ENCODE measurements at regions not wholly inside any gene's neighbourhood (a gene's known extent, or its start where the extent isn't known, plus 50 kb on each side); places are given as distances from the start of the nearest gene placed in this dataset.
"Not testable (repeated sequence)": the region's sequence is repeated elsewhere in the genome, so short reads cannot be mapped to it uniquely, and the experiment has no call there.

DNA sequence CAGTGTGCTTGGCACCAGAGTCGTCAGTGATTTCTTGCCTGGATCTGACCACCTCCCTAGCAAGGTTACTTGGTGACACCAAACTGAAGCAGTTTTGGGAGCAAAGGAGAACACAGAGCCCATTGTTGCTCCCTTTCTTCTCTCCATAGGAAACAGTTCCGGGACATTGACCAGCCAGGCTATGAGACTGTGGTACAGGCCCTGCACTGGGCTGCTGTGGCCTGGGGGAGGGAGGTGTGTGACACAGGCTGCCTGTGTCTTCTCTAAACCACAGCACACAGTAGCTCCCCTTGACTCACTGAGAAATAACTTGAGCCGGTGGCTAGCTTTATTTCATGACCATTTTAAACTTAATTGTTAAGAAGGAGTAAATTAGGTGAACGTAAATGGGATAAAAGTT, 214.8 kb upstream of the UBL3 start:
- no peak for DNase-seq (ENCODE audit: low read depth)

DNA sequence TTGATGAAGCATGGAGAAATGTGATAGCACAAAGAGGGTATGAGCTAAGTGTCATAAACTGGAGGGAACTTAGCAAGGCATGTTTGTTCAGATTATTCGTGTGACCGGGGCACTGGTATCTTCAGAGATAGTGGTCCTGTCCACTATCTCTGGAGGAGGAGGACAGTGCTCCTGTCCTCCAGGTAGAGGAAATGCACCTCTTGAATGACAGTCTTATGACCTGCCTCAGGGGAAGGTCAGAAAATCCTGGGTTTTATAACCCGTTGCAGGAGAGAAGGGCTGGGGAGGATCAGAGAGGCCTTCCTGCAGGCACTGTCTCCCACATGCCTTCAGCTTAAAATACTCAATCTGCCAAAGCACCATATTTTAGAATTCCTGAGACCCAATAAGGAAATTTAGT, 213.5 kb upstream of the UBL3 start:
- no peak for DNase-seq (ENCODE audit: low read depth)

DNA sequence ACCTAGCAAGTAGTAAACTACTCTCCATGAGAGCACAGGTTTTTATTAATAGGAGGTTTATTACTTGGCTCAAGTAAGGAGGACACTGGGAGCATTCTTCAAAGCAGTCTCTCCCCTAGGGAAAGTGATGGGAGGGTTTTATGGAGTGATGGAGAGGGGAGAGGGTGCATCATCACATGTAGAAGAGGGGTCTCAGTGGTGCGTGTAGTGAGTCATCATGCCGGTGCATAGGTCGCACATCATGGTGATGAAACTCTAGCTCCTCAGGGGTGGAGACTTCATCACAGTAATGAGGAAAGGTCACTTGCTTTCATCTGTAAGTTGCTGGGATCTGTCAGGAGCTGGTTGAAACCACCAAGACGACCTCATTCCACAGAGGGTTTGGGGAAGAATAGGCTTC, 210.8 kb upstream of the UBL3 start:
- no peak for DNase-seq (ENCODE audit: low read depth)

DNA sequence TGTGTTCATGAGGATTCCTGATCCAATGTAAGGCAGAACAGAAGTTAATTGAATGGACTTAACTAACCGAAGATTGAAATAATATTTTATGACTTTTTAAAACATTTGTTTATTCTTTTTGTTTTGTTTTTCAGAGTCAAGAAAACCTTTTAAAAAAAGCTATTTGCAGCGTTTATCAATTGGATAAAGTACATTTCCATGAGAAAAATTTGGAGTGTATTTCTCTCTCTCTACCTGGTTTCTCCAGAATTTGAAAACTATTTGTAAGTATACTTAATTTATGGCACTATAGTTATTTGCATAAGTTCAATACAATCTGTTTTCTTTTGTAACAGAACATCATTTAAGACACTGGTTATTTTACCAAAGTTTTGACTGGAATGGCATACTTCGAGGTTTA, 208.0 kb upstream of the UBL3 start:
- no peak for DNase-seq (ENCODE audit: low read depth)

DNA sequence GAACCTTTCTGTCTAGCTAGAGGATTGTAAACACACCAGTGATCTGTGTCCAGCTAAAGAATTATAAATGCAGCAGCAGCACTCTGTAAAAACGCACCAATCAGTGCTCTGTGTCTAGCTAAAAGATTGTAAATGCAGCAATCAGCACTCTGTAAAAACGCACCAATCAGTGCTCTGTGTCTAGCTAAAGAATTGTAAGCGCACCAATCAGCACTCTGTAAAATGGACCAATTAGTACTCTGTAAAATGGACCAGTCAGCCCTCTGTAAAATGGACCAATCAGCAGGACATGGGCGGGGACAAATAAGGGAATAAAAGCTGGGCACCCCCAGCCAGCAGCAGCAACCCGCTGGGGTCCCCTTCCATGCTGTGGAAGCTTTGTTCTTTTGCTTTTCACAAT, 204.1 kb upstream of the UBL3 start:
- not testable (repeated sequence) for DNase-seq (ENCODE audit: low read depth)

DNA sequence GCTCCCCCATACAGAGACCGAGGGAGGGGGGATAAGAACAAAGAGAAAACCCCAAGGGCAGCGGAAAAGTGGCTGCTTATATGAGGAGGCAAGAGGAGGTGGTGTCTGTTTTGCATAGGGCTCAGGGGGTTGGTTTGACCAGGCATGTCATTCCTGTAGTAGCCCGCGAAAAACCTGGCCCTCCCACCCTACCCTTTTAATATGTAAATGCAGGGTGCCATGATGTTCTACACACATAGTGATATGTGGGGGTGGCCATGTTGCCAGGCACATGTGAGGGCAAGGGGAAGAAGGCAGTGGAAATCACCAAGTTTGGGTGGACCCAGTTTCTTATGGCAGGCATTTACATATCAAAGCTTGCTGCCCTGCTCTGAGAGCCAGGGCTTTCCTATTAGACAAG, 203.5 kb upstream of the UBL3 start:
- DNase-seq (ENCODE audit: low read depth) = no peak

DNA sequence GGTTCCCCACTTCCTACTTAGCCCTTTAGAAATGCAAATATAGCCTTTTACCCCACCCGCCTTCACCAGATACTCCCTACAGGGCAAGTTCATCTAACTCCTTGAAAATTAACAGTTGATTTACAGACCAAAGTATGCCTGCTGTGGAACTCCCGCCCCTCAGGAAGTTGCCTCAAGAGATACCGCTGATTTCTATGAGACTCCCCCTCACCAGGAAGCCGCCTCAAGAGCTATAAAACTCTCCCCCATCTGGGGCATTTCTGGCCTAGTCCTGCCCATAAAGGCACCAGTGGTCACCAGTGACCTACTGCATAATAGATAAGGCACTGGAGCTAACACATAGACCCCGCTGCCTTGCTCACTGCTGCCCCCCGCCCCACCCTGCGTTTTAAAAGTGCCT, 201.7 kb upstream of the UBL3 start:
- DNase-seq (ENCODE audit: low read depth) = no peak

DNA sequence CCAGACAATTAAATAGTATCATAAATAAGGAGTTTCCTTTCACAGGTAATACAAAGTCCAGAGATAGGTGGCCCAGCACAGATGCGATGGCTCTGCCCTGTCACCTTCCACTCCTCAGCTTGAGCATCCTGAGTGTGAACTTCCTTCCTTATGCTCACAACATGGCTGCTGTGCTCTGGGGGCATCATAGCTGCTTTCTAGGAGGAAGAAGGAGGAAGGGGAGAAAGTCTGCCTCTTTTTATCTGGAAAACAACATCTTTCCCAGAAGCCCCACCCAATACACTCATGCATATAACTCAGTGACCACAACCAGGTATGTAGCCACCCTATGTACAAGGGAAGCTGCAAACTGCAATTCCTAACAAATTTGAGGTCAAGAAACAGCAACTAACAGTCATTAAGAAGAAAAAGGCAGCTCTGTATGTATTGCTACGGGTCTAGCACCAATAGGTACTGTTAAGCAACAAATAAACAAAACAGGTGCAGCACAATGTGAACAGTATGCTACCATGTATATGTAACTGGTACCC, 201.2 kb upstream of the UBL3 start:
- DNase-seq (ENCODE audit: low read depth) = no peak

DNA sequence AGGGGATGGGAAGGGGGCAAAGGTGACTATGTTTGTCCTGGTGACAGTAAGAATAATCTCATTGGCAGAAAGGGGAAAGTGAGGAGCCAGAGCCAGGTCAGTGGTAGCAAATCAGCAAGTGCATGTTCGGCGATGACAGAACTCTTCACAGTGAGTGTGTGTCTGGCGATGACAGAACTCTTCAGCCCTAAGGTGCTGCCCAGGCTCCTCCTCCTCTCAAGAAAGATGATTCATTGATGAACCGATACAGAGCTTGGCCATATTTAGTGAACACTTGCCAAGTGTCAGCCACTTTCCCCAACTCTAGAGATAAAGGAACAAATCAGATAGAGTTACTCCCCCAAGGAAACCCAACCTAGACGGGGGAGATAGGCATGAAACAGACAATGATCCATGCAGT, 199.3 kb upstream of the UBL3 start:
- no peak for DNase-seq (ENCODE audit: low read depth)

DNA sequence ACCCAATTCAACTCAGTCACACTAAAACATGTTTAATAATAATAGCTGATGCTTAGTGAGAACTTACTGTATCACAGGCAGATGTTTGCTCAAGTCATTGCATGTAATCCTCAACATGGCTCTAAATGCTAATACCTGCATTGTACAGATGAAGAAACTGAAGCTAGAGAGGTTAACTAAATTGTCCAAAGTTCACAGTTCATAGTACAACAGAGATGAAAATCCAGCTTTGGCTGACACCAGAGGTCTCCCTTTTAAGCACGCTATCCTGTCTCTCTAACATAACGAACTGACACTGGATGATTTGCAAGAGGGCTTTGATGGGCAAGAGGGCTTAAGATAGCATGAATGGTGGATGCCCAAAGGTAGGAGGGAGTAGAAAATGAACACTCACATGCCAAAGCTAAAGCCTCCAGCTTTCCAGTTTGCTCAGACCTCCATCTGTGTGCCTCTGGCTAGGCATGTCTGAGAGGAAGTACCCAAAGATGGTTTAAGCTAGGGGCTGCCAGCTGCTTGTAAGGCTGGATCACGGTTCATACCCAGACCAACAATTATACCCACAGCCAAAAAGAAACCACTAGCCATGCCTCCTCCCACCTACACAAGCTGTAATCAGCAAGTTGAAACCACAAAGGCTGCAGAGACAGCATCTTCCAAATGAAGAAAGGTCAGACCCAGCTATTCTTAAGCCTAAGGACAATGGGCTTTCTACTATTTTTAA, 196.9 kb upstream of the UBL3 start:
- no peak for DNase-seq (ENCODE audit: low read depth)

DNA sequence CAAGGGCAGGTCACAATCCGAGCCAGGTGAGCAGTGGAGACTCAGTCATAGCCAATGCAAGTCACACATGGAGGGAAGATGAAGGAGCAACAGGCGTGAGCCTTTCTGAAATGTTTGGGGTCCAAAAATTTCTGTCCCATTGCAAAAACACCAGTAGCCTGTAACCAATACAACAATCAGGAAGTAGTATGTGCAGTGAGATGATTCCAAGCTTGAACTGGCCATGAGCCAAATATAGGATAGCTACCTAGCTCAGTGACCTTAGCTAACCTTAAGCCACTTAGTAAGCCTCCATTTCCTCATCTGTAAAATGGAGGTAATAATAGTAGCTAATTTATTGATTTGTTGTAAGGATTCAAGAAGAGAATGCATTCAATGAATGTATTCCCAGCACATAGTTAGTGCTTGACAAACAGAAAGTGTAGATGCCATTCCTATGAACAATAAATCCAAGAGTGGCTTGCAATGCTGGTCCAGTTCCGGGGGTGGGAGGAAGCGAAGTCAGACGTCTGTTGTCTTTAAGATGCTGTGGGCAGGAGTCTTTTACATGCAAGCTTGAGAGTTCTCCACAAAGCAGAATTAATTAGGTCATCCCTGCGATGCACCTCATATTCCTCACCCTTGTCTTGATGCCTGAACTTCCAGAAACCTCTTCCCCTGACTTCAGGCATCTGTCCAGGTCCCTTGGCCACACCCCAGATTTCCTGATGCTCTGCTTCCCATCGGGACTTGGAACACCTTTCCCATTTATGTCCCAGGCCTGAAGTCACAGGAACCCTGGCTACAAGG, 195.7 kb upstream of the UBL3 start:
- peak; percentile 88 for DNase-seq (ENCODE audit: low read depth)

DNA sequence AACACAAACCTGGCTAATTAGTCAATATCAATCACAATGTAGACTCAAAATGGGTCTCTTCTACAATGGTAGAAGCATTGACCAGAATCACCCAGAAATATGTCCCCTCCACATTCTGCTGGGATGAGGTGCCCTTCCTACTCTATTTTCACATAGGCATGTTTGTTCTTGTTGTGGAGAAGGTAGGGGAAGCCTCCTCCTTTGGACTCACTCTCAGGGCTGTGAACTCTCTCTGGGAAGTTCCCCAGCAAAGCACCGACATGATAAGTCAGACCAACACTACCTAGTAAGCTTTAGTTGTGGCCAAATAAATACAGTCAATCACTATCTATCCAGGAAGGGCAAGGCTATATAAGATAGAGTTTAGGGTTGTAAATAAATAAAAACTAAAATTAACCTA, 194.5 kb upstream of the UBL3 start:
- no peak for DNase-seq (ENCODE audit: low read depth)

DNA sequence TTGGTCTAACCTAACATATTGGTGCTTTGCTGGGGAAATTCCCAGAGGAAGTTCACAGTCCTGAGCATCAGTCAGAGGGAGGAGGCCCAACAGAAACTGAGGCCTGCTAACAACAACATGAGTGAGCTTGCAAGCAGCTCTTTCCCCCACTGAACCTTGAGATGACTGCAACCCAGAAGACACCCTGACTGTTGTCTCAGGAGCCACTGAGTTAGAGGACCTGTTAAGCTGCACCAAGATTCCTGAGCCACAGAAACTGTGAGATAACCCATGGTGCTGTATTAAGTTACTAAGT, 193.2 kb upstream of the UBL3 start:
- no peak for DNase-seq (ENCODE audit: low read depth)

DNA sequence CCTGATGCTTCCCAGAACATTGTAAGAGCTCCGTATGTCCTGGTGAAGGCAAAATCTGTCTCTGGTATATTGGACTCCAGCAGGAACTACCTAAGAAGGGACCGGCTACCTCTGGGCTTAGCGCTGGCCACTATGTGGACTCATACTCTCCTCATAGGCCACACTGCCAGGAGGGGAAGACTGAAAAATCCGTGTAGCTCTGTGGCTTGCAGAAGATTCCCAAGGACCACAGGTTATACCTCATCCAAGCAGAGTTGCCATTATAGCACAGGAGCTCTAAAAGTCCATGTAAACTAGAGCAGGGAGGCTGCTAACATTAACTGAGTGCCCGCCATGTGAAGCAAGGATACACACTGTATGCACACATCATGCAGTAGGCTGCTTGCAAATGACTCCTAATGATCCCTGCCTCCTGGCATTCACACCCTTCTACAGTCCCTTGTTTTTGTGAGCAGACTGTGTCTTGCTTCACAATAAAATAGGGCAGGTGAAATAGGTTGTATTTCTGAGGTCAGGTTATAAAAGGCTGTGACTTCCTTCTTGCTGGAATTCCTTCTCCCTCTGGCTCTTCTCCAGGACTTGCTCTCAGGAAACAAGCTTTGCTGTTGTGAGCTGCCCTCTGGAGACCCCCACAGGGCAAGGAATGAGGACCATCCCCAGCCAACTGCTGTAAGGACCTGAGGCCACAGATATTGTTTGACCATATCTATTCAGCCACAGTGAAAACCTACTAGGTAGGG, 192.6 kb upstream of the UBL3 start:
- DNase-seq (ENCODE audit: low read depth) = no peak

DNA sequence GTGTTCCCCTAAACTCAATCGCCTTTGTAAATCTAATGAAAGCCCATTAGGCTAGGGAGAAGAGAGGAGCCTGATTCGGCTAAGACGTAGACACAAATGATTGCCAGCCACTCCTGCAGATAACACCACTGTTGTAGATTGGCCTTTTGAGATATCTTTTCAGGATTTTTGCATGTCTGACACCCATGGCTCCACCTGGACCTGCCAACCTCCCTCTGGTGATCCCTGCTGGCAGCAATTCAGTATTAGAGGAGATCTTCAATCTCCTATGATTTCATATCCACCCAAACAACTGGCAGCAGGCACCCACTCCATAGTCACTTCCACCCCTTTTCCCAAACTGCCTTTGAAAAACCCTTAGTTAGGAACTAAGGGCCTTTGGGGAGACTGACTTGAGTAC, 191.9 kb upstream of the UBL3 start:
- no peak for DNase-seq (ENCODE audit: low read depth)

DNA sequence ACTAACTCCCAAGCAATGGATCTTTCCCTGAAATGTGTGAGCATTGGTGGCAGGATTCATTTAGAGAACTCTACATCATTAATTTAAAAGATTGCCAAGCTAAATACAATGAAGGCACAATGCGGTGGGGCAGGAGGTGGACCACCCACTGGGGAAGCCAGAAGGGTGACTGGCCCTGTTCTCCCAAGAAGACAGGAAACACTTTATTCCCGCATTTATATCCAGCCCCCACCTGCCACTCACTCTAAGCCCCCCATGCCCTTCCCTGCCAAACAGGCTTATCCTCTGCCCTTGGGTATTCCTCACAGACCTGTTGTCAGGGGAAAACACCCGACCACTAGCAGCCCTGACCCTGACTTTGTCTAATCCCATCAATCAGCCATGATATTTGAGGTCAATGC, 189.1 kb upstream of the UBL3 start:
- no peak for DNase-seq (ENCODE audit: low read depth)

DNA sequence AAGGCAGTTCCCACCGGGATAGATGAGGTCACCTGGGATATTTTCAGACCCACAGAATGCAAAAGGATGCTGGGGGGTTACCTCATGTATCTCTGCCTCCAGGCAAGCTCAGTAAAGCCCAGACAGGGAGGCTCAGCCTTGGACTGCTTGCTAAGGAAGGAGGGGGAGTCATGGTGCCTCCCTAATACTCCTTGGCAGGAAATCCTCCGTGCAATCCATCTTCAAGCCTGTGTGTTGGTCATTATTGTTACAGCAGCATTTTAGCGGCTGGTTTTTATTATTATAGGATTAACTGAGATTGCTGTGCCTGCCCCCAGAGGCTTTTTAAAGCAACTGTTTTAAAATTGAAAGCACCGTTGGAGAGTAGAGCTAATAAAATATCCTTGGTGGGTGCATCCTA, 188.5 kb upstream of the UBL3 start:
- DNase-seq (ENCODE audit: low read depth) = no peak

DNA sequence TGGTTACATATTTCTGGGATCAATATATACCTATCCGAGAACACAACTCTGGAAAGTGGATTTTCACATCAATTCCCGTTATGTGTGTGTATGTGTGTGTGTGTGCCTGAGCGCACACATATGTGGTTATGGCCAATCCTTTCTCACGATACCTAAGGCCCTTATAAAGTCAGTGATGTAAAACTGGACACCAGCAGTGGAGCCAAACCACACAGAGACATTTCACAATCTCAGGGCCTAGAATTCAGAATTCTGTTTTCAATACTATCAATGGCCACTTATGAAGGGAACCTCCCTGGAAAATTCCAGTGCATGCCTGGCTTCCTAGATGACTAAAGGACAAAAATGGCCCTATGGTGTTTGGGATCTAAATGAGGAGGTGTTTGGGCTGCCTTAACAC, 187.3 kb upstream of the UBL3 start:
- DNase-seq (ENCODE audit: low read depth) = no peak

DNA sequence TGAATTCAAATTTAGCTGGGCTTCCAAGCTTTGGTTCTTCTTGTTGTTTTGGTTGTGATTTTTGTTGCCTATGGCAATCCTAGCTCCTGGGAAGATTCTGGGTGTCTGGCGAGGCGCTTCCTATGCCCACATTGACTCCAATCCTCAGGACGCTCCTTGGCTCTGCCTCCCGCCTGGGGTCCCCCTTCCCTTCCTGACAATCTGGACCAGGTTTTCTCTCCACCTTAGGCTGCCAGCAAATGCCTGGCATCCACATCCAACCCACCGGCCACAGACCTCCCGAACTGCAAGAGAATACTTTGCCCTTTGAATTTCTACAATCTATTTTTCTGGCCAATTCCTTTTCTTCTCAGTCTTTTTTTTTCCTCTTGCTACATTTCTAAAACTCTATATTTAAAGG, 186.9 kb upstream of the UBL3 start:
- no peak for DNase-seq (ENCODE audit: low read depth)

DNA sequence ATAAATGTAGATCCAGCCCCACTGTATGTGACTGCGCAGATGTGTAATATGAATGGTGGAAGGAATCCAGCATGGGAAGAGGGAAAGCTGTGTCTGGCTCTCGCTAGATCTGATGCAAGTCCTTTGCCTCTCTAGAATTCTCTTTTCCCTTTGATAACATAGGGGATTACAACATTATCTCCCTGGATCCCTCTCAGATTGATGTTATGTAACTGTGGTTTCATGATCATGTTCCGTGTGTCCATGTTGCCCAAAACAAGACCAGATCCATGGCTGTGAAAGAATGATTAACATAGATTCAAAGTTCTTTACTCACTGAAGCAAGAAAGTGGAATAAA, 184.0 kb upstream of the UBL3 start:
- no peak for DNase-seq (ENCODE audit: low read depth)

DNA sequence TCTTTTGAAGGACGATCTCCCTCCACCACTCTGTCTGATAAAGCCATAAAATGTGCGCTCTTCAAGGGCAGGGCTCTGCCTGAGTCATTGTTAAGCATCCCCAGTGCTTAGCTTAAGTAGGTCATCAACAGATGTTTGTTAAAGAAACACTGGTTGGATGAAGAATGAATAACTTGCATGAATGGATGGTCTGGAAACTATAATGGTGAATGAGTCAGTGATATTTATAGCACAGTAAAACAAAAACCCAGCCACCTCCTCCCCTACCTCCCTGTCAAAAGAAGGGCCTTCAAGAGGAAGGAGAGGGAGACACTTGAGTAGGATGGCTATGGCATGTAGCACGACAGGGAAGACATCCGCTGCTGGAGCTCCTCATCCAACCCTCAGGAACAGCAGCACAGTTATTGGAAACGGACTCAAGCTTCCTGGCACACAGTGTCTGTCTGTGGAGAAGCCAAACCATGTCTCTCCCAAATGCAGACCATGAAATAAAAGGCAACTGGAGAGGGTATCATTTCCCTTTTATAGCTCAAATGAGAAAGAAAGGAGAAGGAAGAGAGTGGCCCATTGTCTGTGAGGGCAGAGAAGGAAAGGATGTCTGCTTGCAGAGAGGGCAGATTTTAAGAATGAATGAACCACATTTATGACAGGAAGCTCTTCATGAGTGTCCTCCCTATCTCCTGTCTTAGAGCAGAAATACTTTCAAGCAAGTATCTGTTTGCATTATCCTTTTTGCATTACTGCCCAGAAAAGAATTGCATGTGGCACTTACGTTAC, 183.5 kb upstream of the UBL3 start:
- DNase-seq (ENCODE audit: low read depth) = peak; percentile 76

DNA sequence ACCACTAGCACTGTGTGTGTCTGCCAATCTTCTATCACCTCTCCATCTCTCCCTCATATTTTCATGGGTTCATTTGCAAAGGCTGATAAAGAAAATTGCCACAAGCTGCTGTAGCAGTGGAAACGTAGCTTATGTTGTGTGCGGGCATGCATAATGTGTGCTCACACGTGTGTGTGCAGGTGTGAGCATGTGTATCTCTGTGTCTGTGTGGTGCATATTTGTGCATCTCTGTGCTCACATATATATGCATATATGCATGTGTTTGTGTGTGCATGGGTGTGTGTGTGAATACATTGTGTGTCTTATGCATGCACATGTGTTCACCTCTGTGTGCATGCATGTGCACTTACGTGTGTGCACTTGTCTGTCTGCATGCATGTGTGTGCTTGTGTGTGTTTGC, 181.8 kb upstream of the UBL3 start:
- no peak for DNase-seq (ENCODE audit: low read depth)

DNA sequence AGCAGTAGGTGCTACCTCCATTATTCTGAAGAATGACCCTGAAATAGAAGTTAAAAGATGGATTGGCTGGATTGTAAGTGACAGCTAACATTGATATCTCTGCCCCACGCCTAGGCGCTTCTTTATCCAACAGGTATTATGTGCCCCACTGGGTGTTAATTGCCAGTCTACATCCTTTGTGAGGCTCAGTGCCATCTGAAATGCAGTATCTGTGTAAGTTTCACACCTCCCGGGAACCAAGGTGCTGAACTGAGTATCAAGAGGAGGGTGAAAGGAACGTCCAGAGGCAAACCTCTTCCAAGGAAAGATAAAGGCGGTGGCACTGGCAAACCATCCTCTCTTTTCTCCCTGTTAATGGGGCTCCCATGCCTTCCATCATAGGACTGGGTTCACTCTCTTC, 181.1 kb upstream of the UBL3 start:
- no peak for DNase-seq (ENCODE audit: low read depth)
